RKO (cell line): ENCODE measurements at regions not wholly inside any gene's neighbourhood (a gene's known extent, or its start where the extent isn't known, plus 50 kb on each side); places are given as distances from the start of the nearest gene placed in this dataset.

ENCODE experiments used
- DNase-seq: peaks from one replicate; pipeline ENCODE4 v3.0.0-alpha.2; 2016; ENCODE audit warnings: low spot score

DNA sequence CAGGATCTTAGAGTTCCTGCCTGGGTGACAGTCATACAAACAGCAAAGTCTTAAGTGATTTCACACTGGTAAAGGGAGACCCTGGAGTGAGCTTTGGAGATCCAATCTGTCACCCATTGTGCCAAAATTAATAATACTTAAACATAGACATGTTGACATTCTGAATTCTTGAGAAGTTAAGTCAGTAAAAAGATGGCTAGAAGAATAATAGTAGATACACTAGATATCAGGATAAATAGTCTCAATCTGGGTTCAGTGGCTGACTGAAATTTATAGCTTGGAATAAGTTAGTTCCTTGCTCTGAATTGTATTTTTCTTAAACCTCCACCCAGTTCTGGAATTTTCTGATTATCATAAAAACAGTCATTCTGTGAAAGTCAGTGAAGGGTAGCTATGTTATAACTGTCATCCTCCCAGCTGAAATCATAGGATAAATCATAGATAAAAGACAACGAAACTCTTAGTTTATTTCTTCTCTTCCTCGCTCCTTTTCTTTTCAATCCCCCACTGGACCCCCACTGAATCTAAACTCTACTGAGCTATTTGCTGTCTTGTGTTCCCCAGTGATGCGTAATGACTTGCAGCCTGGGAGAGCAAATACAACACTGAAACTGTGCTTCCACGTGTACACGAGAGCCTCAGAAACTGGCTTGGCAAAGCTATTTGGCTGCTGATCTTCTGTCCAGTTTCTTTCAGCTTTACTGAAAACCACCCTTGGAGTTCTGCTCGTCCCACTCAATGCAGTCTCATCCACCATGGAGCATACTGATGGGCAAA is 175.4 kb upstream of the TP63 start:
- no peak for DNase-seq

GRCh38 chr3:189457201-189457607 is 174.0 kb upstream of the TP63 start:
- no peak for DNase-seq

GRCh38 chr3:189457631-189458412 is 173.4 kb upstream of the TP63 start:
- no peak for DNase-seq

DNA sequence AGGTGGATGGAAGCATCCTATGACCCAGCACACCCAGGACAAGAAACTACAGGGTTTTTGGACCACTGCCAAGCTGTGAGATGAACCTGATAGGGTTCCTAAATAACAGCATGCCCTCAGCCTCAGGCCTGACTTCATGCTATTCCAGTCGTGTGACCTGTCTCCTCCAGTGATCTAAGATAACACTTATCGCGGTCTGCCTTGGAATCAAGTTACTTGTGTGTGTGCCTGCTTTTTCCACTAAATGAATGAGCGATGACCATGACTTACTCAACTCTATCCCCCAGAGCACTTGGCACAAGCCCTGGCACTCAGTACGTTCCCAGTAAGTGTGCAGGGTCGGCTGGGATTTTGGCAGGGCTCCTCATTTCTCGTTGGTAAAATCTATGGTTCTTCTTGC is 172.7 kb upstream of the TP63 start:
- no peak for DNase-seq

- no peak for DNase-seq
These were observed 172.0 kb upstream of the TP63 start for GRCh38 chr3:189459231-189459630.

DNA sequence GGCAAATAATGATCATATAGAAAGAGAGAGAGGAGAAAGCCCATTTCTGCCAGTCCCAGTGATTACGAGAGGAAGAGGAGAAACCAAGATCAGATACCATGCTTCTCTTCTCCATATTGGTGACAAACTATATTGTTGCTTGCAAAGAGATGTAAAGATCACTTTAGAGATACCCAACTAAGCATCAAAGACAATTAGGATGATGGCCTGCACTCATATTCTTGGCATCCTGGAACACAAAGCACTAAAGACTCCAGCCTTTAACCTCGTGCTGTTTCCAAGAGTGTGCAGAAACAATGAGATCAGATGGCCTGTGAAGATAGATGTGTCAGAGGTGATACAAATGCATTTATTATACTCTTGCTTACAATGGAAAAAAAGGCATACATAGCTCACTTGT is 170.7 kb upstream of the TP63 start:
- DNase-seq, result no peak

DNA sequence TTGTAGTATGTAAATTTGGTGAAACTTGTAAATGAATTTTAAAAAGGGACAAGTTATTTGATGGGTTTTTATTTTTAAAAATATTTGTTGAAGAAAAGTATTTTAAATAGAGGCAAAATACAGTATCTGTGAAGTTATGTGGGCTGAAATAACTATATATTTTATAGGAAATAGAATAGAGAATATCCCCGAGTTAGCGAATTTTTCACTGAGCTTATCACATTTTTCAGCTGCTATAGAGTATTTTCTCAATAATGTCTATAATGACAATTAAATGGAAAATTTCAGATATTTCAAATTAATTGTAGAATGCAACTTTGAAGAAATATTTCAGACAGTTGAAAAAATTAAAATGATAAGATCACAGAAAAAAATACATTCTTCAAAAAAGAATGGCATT is 166.4 kb upstream of the TP63 start:
- no peak for DNase-seq

DNA sequence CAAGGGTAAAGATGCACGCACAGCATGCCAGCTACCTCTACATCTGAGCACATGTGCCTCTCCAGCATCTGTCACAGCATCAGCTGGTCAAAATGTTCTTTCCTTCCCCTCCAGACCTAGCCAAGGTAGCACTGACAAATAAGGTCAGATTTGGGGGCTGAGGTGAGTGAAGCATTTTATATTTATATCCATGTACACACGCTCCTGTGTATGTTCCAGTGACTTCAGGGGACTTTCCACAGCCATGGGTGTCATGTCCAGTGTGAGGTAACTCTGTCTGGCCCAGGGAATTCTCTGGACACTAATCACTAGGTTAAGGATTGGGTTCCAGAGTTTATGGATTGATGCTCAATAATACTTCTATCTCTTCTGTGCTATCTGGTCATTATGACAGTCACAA is 165.2 kb upstream of the TP63 start:
- DNase-seq, result no peak

DNA sequence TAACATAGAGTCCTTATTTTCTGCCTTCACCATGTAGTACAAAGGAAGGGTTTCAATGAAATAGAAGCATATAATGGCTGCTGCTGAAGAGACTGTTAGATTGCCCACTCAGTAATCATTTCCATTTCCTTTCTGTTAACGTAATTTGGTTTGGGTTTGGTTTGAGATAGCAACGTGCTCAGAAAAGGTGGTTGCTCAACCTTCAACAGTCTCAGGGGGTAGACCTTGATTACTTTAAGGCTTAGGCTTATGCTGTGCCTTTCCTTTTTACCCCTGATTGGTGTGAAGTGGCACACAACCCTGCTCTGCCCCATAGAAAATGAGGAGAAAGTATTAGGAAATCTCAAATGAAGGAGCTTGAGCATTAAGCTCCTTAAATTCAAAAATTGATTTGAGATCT is 163.7 kb upstream of the TP63 start:
- DNase-seq, result no peak

DNA sequence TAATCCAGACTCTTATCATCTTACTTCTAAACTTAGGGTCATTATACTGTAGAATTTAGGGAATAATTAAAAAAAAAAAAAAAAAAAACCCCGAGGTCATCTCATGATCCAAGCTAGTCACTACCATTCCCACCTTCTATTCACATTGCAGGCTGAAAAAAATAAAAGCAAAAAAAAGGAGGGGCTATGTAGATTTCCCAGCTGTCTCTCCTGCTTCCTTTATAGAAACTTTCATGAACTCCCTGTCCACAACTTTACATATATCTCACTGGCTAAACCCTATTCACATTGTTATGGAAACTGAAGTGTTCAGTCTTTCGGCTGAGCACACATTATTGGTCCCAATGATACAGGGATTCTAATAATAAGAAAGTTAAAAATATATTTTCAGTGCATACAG is 156.2 kb upstream of the TP63 start:
- no peak for DNase-seq

GRCh38 chr3:189477614-189478013 is 153.6 kb upstream of the TP63 start:
- no peak for DNase-seq

- no peak for DNase-seq
These were observed 144.6 kb upstream of the TP63 start for GRCh38 chr3:189486556-189486955.

- peak; percentile 9 for DNase-seq
These were observed 142.9 kb upstream of the TP63 start for GRCh38 chr3:189488241-189488767.

DNA sequence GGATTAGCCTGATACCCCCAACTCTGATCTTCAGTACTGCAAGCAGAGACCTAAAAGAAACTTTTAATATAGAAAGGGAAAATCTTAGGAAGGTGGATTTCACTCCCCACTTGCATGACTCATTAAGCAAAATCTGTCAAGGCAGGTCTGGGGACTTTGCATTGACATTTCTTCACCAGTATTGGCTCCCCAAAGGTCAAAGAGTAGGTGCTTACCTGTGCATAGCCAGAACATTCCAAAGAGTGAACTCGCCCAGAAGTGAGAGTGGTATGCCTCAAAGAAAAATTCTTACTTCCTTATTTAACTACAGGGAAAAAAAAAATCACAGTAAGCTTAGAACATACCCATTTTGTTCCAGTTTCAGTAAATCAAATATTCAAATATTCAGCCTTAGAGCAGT is 140.9 kb upstream of the TP63 start:
- DNase-seq, result no peak

DNA sequence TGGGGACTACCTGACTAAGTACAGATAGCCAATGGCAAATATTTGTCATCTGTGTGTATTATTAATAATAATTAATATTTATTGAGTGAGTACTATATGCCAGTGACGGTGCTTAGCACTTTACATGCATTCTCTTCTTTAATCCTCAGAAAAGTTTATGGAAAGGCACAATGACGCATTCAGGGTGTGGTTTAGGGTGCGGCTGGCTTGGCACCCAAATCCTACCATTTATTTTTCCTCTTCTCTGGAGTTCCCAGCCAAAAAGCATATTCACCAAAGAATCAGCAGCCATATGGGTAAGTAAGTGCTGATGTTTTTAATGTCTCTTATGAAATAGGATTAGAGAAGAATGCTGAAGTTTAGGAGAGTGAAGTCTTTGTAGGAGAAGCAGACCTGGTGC is 140.4 kb upstream of the TP63 start:
- no peak for DNase-seq

DNA sequence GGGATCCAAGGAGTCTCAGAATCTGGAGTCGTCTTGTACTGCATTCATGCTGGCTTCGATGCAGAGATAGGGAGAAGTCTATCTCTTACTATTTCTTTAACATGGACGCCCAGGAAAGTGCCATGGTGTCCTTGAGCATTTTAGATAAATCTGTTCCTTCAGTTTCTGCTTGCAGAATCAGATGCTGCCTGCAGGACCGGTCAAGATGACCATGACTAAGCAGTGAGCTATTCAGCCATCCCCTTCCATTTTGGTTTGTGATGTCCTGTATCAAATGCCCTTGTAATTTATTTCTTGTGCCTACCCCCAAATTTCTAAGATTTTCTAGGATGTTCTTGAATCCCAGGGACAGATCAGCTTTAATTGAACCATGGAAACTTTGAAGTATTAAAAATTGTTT is 139.4 kb upstream of the TP63 start:
- DNase-seq, result no peak

DNA sequence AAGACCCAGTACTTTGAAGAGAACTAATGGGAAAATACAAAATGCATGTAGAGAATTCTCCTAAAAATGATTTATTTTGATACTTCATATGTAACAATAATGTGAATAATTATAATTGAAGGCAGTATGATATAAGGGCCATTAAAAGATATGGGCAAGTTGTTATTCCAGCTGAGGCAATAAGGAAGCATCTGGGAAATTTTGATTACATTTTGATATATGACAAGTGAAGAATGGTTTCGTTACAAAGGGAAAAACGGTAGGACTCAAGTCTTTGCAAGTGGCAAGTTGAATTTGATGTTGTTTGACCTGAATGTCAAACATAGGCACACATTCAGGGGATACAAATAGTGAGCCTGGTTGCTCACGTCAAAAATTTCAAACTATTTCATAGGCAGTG is 137.9 kb upstream of the TP63 start:
- DNase-seq, result no peak

- no peak for DNase-seq
These were observed 136.6 kb upstream of the TP63 start for GRCh38 chr3:189494632-189495031.

DNA sequence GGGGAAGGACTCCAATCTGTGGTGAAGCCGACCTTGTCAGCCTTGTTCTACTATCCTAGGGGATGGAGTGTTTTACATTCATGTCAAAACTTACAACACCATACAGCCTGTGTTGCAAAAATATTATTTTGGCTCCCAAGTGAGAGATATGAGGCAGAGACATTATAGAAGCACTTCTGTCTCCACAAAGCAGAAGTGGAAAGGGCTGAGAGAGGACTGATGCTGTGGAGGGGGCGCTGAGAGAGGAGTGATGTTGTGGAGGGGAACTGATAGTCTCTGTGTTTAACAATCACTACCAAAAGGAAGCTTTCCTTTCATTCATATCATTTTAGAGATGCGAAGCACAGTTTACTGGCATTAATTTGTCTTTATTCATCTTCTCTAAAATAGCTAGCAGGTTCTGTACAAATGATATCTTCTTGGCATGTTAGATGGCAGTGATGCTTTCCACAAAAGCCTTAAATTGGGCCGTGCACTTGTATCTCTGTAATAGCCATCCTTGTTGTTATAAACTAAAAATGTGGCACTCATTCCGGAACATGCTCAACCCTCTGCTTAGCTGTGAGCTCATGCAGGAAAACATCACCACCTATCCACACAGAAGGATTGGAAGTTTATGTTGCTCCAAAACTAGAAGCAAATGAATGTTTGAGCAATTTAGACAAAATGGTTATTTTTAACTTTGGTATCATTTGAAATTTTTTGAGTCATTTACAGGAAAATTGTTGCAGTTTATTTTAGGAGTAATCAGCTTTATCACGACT is 134.6 kb upstream of the TP63 start:
- no peak for DNase-seq

GRCh38 chr3:189498995-189499704 is 132.0 kb upstream of the TP63 start:
- no peak for DNase-seq

- DNase-seq, result no peak
These were observed 130.9 kb upstream of the TP63 start for GRCh38 chr3:189500299-189500698.
